GM19452 (cell line): ENCODE measurements at regions not wholly inside any gene's neighbourhood (a gene's known extent, or its start where the extent isn't known, plus 50 kb on each side); places are given as distances from the start of the nearest gene placed in this dataset.
A peak's percentile ranks its signal among the peaks of the same experiment; 100 is the strongest.

Experiments used
- ATAC-seq: cut with Tn5 transposase; IDR thresholded peaks from one replicate; pipeline ENCODE4 v1.9.1; 2021; ENCODE audit not compliant: unreplicated experiment

DNA sequence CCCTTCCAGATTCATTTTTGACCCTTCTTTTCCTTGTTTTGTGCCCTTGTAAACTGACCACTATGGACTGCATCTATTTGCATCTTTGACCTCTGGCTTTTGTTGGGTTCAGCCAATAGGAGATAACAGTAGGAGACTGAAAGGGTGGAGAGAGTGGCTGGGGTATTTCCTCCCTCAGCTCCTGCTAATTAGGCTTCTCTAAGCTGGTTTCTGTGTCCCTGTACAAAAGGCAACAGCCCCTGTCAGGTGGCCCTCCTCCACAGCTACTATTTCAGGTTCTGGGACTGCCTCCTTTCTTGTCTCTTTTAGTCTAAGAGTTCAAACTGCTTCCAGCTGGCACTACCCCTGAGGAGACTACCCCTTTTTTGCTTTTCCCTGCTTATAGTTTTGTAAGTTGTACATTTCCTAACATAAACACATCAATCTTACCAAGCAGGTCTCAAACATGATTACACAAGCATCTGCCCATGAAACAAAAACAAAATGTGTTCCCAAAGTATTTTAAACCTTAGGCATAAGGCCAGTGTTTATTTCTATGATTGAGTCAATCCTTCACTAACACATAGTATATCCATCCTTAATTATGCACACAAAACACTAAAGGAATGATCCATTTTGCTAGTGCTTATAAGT, 262.0 kb upstream of the TRPM3 start:
- ATAC-seq = no peak

- no peak for ATAC-seq
Observed at GRCh38 chr9:71368157-71368556, 246.7 kb upstream of the TRPM3 start.

- ATAC-seq = no peak
Observed at GRCh38 chr9:71364186-71364955, 242.9 kb upstream of the TRPM3 start.

- ATAC-seq = no peak
Observed at GRCh38 chr9:71363286-71363961, 242.0 kb upstream of the TRPM3 start.

GRCh38 chr9:71361357-71361756, 239.9 kb upstream of the TRPM3 start:
- ATAC-seq = no peak

DNA sequence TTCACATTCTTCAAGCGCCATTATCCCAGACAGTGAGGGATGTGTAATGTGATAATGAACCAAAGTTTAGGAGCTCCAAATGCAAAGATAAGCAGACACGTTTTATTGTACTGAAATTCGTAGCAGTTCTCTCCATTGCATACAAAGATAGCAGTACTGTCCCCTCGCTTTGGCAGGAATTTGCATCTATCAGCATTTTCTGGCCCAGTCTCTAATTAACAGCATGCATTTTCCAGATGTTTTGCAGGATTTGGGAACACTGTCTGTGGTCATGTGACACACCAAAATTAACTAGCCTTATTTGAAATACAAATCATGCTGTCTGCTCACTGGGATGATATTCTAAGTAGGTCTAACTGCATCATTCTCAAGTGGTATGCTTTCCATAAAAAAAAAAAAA, 235.9 kb upstream of the TRPM3 start:
- ATAC-seq = no peak

DNA sequence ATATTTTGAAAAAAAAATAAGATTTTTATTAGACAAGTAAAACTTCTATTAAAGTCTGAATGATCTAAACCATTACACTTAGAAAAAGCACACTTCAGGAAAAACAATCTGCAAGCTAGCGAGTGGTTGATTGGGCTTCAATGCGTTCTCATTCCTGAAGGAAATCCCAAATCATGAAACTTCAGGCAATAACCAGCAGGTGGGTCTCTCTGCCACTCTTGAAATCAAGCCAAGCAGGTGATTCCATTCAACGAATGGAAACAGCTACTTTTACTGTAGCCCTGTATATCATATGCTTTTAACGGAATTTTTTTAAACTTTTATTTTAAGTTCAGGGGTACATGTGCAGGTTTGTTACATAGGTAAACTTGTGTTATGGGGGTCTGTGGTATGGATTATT, 234.5 kb upstream of the TRPM3 start:
- no peak for ATAC-seq

DNA sequence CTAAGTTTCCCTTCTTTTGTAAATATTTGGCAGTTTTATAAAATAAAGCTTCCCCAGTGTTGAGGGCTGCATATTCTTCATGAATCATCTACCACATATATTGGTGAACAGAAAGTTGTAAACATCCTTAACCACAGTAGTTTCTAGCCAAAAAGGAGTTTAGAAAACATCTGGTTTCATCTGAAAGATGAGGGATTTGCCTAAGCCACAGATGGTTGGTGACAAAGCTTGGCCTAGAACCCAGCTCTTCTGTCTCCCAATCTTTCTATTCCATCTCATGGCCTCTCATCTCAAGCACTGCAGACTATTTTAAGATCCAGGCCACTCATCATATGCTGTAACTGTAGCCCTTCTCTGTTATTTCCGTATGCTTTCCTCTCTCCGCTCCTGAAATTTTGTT, 232.3 kb upstream of the TRPM3 start:
- ATAC-seq = no peak

GRCh38 chr9:71352837-71353236, 231.4 kb upstream of the TRPM3 start:
- no peak for ATAC-seq

GRCh38 chr9:71349218-71349617, 227.8 kb upstream of the TRPM3 start:
- no peak for ATAC-seq

DNA sequence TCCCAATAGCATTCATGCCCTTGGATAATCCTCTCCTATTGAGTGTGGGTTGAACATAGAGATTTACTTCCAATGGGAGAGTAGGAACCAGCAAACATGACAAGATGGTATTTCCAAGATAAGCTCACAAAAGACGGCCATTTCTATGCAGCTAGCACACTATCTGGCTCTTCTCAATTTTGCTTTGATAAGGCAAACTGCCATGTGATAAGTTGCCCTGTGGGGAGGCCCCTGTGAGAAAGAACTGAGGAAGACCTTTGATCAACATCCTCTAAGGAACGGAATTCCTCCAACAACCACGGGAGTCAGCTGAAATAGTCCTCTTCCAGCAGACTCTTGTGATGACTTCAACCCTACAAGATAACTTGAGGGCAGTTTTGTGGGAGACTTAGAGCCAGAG, 211.9 kb upstream of the TRPM3 start:
- no peak for ATAC-seq

GRCh38 chr9:71331603-71332002, 210.2 kb upstream of the TRPM3 start:
- ATAC-seq = no peak

DNA sequence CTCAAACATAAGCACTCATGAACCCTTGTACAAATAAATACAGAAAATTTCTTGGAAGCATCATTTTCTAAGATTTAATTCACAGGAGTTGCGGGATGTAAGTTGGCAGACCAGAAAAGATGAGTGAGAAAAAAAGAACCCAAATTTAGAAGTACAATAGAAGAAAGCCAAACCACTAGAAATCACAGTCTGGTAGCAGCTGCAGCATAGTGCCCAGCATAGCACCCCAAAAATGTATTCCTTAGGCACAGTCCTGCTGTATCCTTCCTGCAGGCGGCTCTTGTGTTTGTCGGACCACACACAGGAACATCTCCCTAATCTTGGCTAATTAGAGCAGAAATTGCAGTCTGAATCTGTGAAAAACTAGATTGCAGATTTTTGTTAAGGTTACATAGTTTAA, 208.5 kb upstream of the TRPM3 start:
- no peak for ATAC-seq

- ATAC-seq = no peak
Observed at GRCh38 chr9:71326360-71326759, 204.9 kb upstream of the TRPM3 start.

- no peak for ATAC-seq
Observed at GRCh38 chr9:71323357-71323756, 201.9 kb upstream of the TRPM3 start.

DNA sequence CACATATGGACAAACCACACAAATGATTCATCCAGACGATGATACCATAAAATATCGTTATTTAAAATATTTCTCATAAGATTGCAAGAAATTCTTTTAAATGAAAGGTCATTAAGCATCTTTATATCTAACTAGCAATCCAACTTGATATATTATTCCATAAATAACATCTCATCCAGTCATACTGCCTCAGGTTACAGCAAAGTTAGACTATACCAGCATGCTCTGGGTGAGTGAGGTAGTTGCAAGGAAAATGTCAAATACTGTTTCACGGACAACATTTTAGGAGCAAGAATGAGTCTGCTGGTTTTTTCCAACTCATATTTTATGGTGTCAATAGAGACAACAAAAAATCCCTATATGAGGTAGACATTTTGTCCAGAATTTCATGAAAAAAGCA, 200.9 kb upstream of the TRPM3 start:
- ATAC-seq = no peak

GRCh38 chr9:71308454-71308853, 187.0 kb upstream of the TRPM3 start:
- no peak for ATAC-seq

GRCh38 chr9:71306134-71306533, 184.7 kb upstream of the TRPM3 start:
- ATAC-seq = peak; percentile 41

GRCh38 chr9:71303351-71303750, 181.9 kb upstream of the TRPM3 start:
- ATAC-seq = no peak

DNA sequence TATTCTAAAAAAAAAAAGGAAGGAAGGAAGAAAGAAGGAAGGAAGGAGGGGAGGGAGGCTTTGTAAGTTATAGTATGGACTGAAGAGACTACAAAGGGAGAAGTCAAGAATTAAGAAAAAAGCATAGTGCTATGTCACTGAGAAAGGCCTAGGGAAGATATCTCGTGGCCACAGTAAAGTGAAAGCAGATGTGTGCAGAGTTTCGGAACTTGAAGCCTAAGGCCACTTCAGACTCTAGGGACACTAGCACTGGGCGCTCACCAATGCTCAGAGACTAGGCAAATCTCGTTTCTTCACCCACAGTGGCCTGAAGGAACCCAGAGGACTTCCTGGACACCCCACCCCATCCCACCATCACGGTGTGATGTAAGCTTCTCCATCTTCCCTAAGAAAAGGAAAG, 181.4 kb upstream of the TRPM3 start:
- peak; percentile 51 for ATAC-seq

GRCh38 chr9:71295928-71296327, 174.5 kb upstream of the TRPM3 start:
- ATAC-seq = no peak

- ATAC-seq = no peak
Observed at GRCh38 chr9:71286146-71286545, 164.7 kb upstream of the TRPM3 start.
